PC-3 (cell line): ENCODE measurements at regions not wholly inside any gene's neighbourhood (a gene's known extent, or its start where the extent isn't known, plus 50 kb on each side); places are given as distances from the start of the nearest gene placed in this dataset.

Experiments
- ATAC-seq: fragments of 200-7000 bp; cut with Tn5 transposase; 2 replicates; pipeline ENCODE4 v1.9.1; 2020; ENCODE audit warnings: mild to moderate bottlenecking, moderate library complexity
- BruUV-seq: library from RNA; stranded (reverse); fragments of 400-500 nt; replicated peaks from 2 replicates; lab custom pipeline; 2021; lab: Mats Ljungman, UMichigan
- CTCF ChIA-PET: fragments of 300-600 bp; sonication (Branson Sonifier 250); formaldehyde crosslinking; loops from one replicate; lab custom pipeline; 2022; ENCODE audit warnings: antibody characterized with exemption; lab: Charles Lee
- POLR2A ChIA-PET: fragments of 300-600 bp; sonication (Branson Sonifier 250); formaldehyde crosslinking; loops from one replicate; lab custom pipeline; 2022; ENCODE audit warnings: antibody characterized with exemption; ENCODE audit not compliant: unreplicated experiment; lab: Charles Lee
- DNase-seq: peaks from one replicate; pipeline ENCODE4 v3.0.0-alpha.2; 2015
- H2AFZ ChIP-seq: fragments of 300-600 bp; sonication (generic); 2 replicates; pipeline ENCODE4 v1.6.0; 2016; ENCODE audit warnings: antibody characterized with exemption, low read length
- H3F3A ChIP-seq: fragments of 300-600 bp; sonication (generic); one replicate; pipeline ENCODE4 v1.6.0; 2017; ENCODE audit warnings: antibody characterized with exemption, low read length, control low read depth, mild to moderate bottlenecking; ENCODE audit not compliant: unreplicated experiment
- H3K27ac ChIP-seq: fragments of 300-600 bp; sonication (generic); 2 replicates; pipeline ENCODE4 v1.5.1; 2016; ENCODE audit warnings: mild to moderate bottlenecking, low read length
- H3K27me3 ChIP-seq: fragments of 300-600 bp; sonication (generic); 2 replicates; pipeline ENCODE4 v1.6.1; 2016; ENCODE audit warnings: low read length, mixed read lengths
- H3K36me3 ChIP-seq: fragments of 300-600 bp; sonication (generic); 2 replicates; pipeline ENCODE4 v1.6.1; 2016; ENCODE audit warnings: low read depth, mixed run types, low read length, mixed read lengths
- H3K4me1 ChIP-seq: fragments of 300-600 bp; sonication (generic); 2 replicates; pipeline ENCODE4 v1.5.1; 2016; ENCODE audit warnings: low read length; ENCODE audit not compliant: insufficient read depth
- H3K4me2 ChIP-seq: fragments of 300-600 bp; sonication (generic); 2 replicates; pipeline ENCODE4 v1.6.0; 2016; ENCODE audit warnings: low read length
- H3K4me3 ChIP-seq: fragments of 300-600 bp; sonication (generic); 2 replicates; pipeline ENCODE4 v1.5.1; 2016; ENCODE audit warnings: mild to moderate bottlenecking, low read length, mixed read lengths
- H3K79me2 ChIP-seq: fragments of 300-600 bp; sonication (generic); 2 replicates; pipeline ENCODE4 v1.6.1; 2017; ENCODE audit warnings: low read length, mixed read lengths
- H3K9ac ChIP-seq: fragments of 300-600 bp; sonication (generic); 2 replicates; pipeline ENCODE4 v1.6.0; 2016; ENCODE audit warnings: mild to moderate bottlenecking, low read length
- H3K9me2 ChIP-seq: fragments of 300-600 bp; sonication (generic); replicated peaks from 2 replicates; pipeline ENCODE4 v1.6.1; 2016; ENCODE audit warnings: mixed run types, low read length, mixed read lengths
- H3K9me3 ChIP-seq: fragments of 300-600 bp; sonication (generic); 2 replicates; pipeline ENCODE4 v1.6.1; 2016; ENCODE audit warnings: low read length, mixed read lengths
- H4K20me1 ChIP-seq: fragments of 300-600 bp; sonication (generic); 2 replicates; pipeline ENCODE4 v1.6.1; 2016; ENCODE audit warnings: low read length, mixed read lengths
- EZH2 ChIP-seq: fragments of 300-600 bp; sonication (generic); IDR thresholded peaks from one replicate; pipeline ENCODE4 v1.6.1; 2017; ENCODE audit warnings: antibody characterized with exemption, mild to moderate bottlenecking, low read length; ENCODE audit not compliant: unreplicated experiment
- EZH2phosphoT487 ChIP-seq: fragments of 300-600 bp; sonication (generic); IDR thresholded peaks from 2 replicates; pipeline ENCODE4 v1.6.1; 2018; ENCODE audit warnings: mild to moderate bottlenecking, antibody characterized with exemption, low read length, borderline replicate concordance
- intact Hi-C: fragments of 100-400 bp; cut with micrococcal nuclease; formaldehyde crosslinking; loops from 2 replicates; pipeline ENCODE4 v1.9.0; 2023
- TF ChIP-seq, protein P1 (sequence below): fragments of 300-600 bp; sonication (generic); conservative IDR thresholded peaks from 2 replicates; pipeline ENCODE4 v1.5.1; 2017; ENCODE audit warnings: antibody characterized with exemption, low read depth, mild to moderate bottlenecking, low read length

DNA sequence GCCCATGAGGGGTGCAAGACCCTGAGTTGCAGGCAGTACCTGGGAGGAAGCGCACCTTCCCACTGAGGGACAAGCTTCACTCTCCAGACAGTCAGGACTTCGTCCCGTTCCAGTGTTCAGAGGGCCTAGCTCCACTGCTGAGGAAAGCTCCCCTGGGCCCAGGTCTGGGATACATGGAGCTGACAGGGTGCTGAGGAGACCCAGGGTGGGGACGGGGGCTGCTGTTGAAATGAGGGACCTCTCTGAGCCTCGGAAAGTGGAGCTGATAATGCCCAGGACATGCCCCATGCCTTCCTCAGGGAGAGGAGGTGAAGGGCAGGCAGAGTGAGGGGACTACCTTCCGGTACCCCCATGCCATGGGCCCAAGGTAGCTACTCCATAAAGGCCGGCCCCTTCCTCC, 169.2 kb upstream of the MYCN start:
- Histone ChIP-seq H3K79me2 (no peaks in the 10 kb centered on the region), H3K36me3 (no peaks in the 10 kb centered on the region), H3F3A (no peaks in the 10 kb centered on the region), H3K9me3 (no peaks in the 10 kb centered on the region), H3K9me2 (no peaks in the 10 kb centered on the region), H3K27ac (no peak overlapping the region), H4K20me1 (no peaks in the 10 kb centered on the region), H3K4me3 (no peak overlapping the region), H3K4me1 (no peaks in the 10 kb centered on the region), H3K9ac (no peak overlapping the region), H3K27me3 (peaks cover 50% of the 10 kb centered on the region), H2AFZ (no peak overlapping the region), H3K4me2 (no peak overlapping the region)
- CTCF ChIA-PET: no interaction called here
- ATAC-seq (no peak), DNase-seq (no peak)
- intact Hi-C loops: no loop called here
- BruUV-seq: no TSS peak
- TF ChIP-seq, protein P1, sequence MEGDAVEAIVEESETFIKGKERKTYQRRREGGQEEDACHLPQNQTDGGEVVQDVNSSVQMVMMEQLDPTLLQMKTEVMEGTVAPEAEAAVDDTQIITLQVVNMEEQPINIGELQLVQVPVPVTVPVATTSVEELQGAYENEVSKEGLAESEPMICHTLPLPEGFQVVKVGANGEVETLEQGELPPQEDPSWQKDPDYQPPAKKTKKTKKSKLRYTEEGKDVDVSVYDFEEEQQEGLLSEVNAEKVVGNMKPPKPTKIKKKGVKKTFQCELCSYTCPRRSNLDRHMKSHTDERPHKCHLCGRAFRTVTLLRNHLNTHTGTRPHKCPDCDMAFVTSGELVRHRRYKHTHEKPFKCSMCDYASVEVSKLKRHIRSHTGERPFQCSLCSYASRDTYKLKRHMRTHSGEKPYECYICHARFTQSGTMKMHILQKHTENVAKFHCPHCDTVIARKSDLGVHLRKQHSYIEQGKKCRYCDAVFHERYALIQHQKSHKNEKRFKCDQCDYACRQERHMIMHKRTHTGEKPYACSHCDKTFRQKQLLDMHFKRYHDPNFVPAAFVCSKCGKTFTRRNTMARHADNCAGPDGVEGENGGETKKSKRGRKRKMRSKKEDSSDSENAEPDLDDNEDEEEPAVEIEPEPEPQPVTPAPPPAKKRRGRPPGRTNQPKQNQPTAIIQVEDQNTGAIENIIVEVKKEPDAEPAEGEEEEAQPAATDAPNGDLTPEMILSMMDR: no peak
- TF ChIP-seq EZH2phosphoT487: no peak
- no peak for TF ChIP-seq EZH2
- POLR2A ChIA-PET: no interaction called here

DNA sequence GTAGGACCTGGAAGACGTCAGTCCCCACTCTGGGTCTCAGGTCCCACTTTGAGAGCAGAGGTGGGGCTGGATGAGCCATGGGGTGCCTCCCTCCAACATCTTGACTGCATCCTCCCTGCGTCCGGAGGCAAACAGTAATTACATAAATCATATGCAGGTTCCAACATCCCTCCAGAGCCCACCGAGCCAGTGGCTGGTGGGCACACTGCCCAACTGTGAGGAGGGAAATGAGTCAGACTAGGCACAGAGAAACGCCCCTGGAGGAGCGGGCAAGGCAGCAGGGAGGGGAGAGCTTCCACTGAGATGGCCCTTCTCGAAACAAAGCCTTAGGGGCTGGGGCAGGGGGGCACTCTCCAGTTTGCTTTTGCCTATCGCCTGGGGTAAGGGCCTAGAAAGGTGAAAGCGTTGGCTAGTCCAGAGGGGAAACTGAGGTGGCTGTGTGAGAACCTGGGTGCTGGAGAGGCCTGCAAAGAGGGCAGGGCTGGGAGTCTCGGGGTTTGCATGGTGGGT, 168.2 kb upstream of the MYCN start:
- Histone ChIP-seq H3K4me1 (no peaks in the 10 kb centered on the region), H3K9me2 (no peaks in the 10 kb centered on the region), H3K9me3 (no peaks in the 10 kb centered on the region), H3K4me2 (no peak overlapping the region), H3K36me3 (no peaks in the 10 kb centered on the region), H3K4me3 (no peak overlapping the region), H3K27ac (no peak overlapping the region), H3K9ac (no peak overlapping the region), H3K79me2 (no peaks in the 10 kb centered on the region), H2AFZ (no peak overlapping the region), H4K20me1 (no peaks in the 10 kb centered on the region), H3K27me3 (peaks cover 40% of the 10 kb centered on the region), H3F3A (no peaks in the 10 kb centered on the region)
- ATAC-seq (no peak), DNase-seq (no peak)
- TF ChIP-seq, protein P1: no peak
- TF ChIP-seq EZH2: no peak
- no peak for TF ChIP-seq EZH2phosphoT487
- intact Hi-C loops: no loop called here
- CTCF ChIA-PET: no interaction called here
- POLR2A ChIA-PET: no interaction called here
- no TSS peak for BruUV-seq

DNA sequence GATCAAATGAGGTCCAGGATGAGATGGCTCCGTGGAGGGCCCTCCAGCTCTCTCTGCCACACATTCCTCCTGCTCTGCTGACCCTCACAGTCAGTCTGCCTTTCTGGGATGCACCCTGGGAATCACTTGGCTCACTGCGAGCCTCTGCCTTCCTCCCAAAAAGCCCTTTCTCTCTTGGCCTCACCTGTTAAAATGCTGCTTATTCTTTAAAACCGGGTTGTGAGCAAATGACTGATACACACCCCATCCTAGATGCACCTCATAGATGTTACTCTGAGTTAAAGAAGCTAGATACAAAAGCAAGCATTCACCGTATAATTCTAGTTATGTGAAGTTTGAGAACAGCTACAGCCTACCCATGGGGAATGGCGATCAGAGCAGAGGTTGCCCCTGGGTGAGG, 167.7 kb upstream of the MYCN start:
- Histone ChIP-seq H3K4me3 (no peak overlapping the region), H3K27me3 (peaks cover 37% of the 10 kb centered on the region), H3K9ac (no peak overlapping the region), H2AFZ (no peak overlapping the region), H3K4me1 (no peaks in the 10 kb centered on the region), H3F3A (no peaks in the 10 kb centered on the region), H3K4me2 (no peak overlapping the region), H3K27ac (no peak overlapping the region), H4K20me1 (no peaks in the 10 kb centered on the region), H3K9me3 (no peaks in the 10 kb centered on the region), H3K36me3 (no peaks in the 10 kb centered on the region), H3K79me2 (no peaks in the 10 kb centered on the region), H3K9me2 (no peaks in the 10 kb centered on the region)
- no TSS peak for BruUV-seq
- CTCF ChIA-PET: no interaction called here
- DNase-seq: no peak
- TF ChIP-seq EZH2 (no peak), EZH2phosphoT487 (no peak)
- TF ChIP-seq, protein P1: no peak
- POLR2A ChIA-PET: no interaction called here
- intact Hi-C loops: no loop called here
- no peak for ATAC-seq
